Body of pancreas (tissue), 4 donors: ENCODE measurements at regions not wholly inside any gene's neighbourhood (a gene's known extent, or its start where the extent isn't known, plus 50 kb on each side); places are given as distances from the start of the nearest gene placed in this dataset.

Experiments used
- CTCF ChIP-seq, 7 experiments: fragments of 450-650 bp in 4 of 7; fragments of 200-600 bp in 3 of 7; sonication (generic) in 3 of 7; IDR thresholded peaks; one replicate each; pipeline ENCODE4 v1.5.1; 2016 to 2019; ENCODE audit warnings: antibody characterized with exemption in 7 of 7
- POLR2A ChIP-seq, 3 donors: fragments of 450-650 bp; IDR thresholded peaks; one replicate each; pipeline ENCODE4 v1.6.1; 2016; ENCODE audit warnings: antibody characterized with exemption in 3 of 3, mild to moderate bottlenecking in 2 of 3

- TF ChIP-seq CTCF (IDR thresholded peaks at IDR 0.05) = no peak
- TF ChIP-seq POLR2A (IDR thresholded peaks at IDR 0.05) = no peak
Measured at GRCh38 chr11:70530629-70531185, 132.4 kb downstream of the CTTN start.
